ENCODE measurements at regions not wholly inside any gene's neighbourhood (a gene's known extent, or its start where the extent isn't known, plus 50 kb on each side); places are given as distances from the start of the nearest gene placed in this dataset.

DNA sequence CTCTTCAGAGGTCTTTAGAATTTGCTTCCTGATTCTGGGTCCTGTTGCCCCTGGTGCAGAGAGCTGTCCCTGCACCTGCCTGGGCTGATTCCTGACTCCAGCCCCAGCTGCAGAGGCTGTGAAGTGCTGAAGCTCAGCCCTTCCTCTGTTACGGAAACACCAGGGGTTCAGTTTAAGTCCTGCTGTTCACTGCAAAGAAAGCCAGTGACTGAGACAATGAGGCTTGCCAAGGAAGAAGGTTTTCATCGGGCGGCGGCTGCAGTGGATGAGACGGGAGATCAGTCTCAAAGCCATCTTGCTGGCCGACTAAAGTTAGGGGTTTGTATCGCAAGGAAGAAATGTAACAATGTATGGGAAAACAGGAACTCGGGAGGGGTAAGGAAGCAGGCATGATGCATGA, 142.4 kb upstream of the ZNF236 start:
- H3K27ac ChIP-seq, result no peak overlapping the region

DNA sequence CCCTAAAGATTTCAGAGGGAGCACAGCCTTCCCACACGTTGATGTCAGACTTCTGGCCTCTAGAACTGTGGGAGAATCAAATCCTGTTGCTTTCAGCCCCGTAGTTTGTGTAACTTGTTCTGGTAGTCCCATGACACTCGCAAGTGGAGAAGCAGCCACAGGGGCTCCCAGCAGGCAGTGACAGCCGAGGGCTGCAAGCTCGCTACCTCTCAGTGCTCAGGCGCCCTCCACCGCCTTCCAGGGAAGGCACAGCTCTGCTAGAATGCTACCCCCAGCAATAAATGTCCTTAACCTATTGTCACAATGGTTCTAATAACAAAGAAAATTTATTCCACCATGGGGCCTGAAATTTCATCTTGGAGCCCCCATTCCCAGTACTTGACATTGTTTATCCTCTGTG, 143.1 kb upstream of the ZNF236 start:
- H3K27ac ChIP-seq, result no peak overlapping the region

More for the DNA sequence above, 142.4 kb upstream of the ZNF236 start:
- TF ChIP-seq ZFX (IDR thresholded peaks at IDR 0.05) (no peak), CTCF (conservative IDR thresholded peaks at IDR 0.05) (no peak)

GRCh38 chr18:76678248-76678647, 144.1 kb upstream of the ZNF236 start:
- H3K27ac ChIP-seq, result no peak overlapping the region
- TF ChIP-seq ZFX (IDR thresholded peaks at IDR 0.05) (no peak), CTCF (conservative IDR thresholded peaks at IDR 0.05) (no peak)

More for the DNA sequence above, 143.1 kb upstream of the ZNF236 start:
- TF ChIP-seq CTCF (conservative IDR thresholded peaks at IDR 0.05) (no peak), ZFX (IDR thresholded peaks at IDR 0.05) (no peak)

- TF ChIP-seq CTCF (conservative IDR thresholded peaks at IDR 0.05), result no peak
- TF ChIP-seq ZFX (IDR thresholded peaks at IDR 0.05), result no peak
- H3K27ac ChIP-seq, result no peak overlapping the region
Observed at GRCh38 chr18:76674596-76674995, 147.8 kb upstream of the ZNF236 start.

DNA sequence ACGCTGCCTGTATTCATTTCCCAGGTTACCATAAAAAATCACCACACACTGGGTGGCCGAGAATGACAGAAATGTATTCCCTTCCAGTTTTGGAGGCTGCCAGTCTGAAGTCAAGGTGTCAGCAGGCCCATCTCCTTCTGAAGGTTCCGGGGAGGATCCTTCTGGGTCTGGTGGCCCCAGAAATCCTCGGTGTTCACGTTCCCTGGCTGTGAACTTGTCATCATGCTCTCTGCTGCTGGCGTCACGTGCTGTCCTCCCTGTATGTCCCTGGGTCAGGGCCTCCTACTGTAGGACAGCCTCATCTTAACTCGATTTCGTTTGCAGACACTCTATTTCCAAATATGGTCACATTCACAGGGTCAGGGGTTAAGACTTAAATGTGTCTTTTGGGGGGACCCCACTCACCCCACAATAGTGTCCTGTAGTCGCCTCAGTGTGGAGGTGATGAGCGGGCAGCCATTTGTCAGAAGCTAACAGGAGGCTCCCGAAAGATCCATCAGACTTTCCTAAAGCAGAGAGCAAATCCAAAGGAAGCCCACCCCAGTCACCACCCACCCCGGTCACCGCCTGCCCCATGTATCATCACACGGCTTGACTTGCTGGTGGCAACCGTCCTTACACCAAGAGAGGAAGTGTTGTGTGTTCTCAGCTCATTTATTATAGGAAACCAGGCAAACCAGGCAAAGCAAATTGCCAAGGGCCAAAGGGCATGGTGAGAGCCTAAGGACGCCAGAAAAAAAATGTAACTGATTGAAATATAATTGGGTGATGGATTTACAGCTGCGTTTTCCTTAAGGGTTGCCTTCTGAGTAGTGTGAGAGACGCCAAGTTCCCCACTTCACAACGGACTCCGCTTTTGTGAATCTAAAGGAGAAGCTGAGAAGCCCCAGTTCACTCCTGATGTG, 148.8 kb upstream of the ZNF236 start:
- TF ChIP-seq CTCF (conservative IDR thresholded peaks at IDR 0.05), result no peak
- H3K27ac ChIP-seq, result no peak overlapping the region

DNA sequence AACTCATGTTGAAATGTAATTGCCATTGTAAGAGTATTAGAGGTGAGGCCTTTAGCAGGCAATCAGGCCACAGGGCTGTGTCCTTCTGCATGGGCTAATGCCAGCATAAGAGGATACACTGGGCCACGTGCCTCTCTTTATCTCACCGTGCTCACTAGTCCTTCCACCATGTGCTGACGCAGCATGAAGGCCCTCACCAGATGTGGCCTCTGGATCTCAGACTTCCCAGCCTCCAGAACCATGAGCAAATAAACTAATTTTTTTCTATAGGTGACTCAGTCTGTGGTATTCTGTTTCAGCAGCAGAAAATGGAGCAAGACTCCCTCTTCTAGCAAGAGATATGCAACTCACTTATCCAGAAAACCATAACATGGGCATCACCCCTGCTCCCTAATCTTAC, 149.7 kb upstream of the ZNF236 start:
- no peak for TF ChIP-seq ZFX (IDR thresholded peaks at IDR 0.05)
- TF ChIP-seq CTCF (conservative IDR thresholded peaks at IDR 0.05), result no peak
- no peak overlapping the region for H3K27ac ChIP-seq

DNA sequence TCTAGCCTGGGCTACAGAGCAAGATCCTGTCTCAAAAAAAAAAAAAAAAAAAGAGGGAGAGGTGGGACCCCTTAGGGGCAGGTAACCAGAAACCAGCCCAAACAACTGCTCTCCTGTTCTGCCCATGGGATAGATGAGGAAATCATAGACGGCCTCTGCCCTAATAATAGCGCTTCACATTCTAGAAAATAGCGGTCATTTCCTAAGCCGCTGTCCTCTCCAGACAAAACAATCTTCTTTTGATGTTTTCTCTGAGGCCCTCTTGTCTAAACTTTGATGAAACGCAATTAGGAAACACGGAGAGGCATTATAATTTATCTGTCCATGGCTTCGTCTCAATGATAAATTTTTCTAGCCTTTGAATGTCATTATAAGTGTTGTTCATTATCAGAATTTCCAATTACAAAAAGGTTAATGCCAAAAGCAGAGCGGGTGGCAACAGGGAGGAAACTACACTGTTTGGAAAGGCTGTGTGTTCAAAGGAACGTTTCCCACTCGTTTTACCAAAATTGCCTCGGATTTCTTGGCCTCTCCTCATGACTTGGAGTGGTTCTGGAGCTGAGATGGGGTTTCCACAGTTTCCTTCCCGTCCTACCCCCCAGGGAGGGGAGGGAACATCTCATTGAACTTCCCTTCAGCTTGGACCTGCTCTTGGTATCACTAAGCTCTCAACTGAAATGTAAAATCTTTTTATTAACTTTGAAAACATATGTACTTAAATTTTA, 151.6 kb upstream of the ZNF236 start:
- no peak for TF ChIP-seq ZFX (IDR thresholded peaks at IDR 0.05)
- no peak for TF ChIP-seq CTCF (conservative IDR thresholded peaks at IDR 0.05)
- no peak overlapping the region for H3K27ac ChIP-seq

Measured in C4-2B (cell line).